Limb (tissue), 2 donors: ENCODE measurements at regions not wholly inside any gene's neighbourhood (a gene's known extent, or its start where the extent isn't known, plus 50 kb on each side); places are given as distances from the start of the nearest gene placed in this dataset.

Experiments
- DNase-seq, 2 donors: peaks; one replicate each; pipeline ENCODE4 v3.0.0-alpha.2; 2016; ENCODE audit errors: extremely low spot score in 2 of 2

DNA sequence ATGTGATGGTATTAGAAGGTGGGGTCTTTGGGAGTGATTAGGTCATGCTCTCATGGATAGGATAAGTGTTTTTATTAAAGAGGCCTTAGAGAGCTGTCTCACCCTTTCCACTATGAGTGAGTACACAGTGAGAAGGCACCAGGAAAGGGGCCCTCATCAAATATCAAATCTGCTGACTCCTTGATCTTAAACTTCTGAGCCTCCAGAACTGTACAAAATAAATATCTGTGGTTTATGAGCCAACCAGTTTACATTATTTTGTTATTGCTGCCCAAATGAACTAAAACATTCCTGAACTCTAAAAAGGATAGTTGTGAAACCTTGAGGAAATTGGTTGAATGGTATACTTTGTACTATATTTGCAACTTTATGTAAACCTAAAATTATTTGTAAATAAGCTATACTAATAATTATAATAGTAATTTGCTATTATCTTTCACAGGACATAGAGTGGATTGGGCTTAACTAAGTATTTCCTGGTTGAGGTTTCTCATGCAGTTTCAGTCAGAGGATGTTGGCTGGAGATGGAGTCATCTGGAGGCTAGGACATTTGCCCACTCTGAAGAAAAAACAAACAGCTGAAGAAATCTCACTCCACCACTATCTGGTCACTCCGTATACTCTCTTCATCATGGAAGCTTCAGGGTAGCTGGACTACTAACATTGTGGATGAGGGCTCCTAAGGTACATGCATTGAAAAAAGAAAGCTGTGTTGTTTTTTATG lies 1068.6 kb upstream of the CADM2 start:
- DNase-seq, result no peak

GRCh38 chr3:83890763-83891135 lies 1068.0 kb upstream of the CADM2 start:
- no peak for DNase-seq

DNA sequence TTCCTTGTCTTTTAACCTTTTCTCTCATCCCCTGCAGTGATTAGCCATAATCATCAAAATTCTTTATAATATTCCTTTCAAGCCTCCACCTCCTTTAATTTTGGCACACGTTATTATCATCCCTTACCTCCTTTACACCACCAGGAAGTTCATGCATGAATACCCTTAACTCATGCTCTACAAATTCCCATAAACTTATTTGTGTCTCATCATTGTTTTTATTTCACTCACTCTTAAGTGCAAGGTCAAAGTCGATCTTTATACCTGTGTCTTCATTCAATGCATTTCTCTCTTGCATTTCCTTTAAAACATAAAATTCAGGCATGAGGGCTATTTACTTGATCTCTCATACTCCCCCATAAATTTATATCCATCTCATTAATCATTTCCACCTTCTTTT lies 1064.6 kb upstream of the CADM2 start:
- no peak for DNase-seq

GRCh38 chr3:83895892-83896291 lies 1062.9 kb upstream of the CADM2 start:
- no peak for DNase-seq

DNA sequence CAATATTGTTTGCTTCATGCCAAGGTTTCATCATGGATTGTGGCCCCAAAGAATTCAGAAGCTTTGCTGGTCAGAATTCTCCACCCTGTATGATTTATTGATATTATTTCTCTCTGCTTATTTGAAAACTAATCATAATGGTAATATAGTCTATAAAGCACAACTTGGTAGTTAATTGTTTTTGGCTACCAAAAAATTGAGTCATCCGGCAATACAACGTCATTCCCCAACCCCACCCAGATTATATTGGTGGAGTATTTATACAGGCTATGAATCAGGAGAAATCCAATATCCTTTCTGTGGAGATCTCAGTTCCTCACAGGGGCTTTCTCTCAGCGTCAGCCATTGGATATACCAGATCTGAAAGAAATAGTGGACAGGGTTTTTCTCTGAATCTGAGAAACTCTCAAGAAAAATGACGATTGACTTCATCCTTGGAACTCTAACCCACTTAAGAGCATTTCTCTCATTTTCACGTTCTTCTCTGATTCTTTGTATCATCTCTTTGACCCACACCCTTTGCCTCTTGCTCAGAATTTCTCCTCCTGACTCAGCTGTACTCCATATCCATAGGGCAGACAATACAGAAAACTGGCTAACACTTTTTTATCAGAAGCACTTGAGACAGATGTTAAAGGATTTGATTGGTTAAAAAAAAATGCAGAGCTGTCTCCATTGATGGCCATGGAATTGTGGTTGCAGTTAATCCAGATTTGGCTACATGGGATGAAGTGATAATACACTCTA lies 1055.8 kb upstream of the CADM2 start:
- no peak for DNase-seq

- DNase-seq, result no peak
Observed at GRCh38 chr3:83913381-83913780, 1045.4 kb upstream of the CADM2 start.

DNA sequence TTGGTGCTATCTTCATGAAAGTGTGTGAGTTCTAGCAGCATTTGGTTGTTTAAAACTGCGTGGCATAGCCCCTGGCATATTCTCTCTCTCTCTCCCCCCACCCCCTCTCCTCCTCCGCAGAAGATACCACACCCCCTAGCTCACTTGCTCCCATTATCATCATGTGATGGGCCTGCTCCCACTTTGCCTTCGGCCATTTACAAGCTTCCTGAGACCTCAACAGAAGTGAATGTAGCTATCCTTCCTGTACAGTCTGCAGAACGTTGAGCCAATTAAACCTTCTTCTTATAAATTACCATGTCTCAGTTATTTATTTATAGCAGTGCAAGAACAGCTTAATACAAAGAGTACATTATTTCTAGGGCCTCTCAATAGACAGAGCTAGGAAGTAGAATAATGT lies 1032.5 kb upstream of the CADM2 start:
- DNase-seq, result no peak

DNA sequence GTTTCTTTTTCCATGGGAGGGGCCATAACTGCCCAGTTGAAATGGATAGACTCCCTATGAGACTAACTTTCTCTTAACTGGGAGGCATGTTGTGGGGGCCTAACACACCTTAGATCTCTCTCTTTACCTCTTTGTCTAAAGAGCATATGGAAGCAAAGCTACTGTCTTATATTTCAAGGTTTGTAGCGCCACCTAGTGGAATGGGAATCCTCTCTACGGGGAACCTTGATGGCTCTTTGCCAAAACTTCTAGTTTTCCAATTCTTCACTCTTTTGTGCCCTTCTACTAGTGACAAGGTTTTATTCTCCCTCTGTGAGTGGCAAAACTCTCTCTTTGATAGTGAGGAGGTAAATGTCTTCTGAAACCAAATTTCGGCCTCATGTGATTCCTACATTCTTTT lies 1030.4 kb upstream of the CADM2 start:
- DNase-seq, result no peak

- no peak for DNase-seq
Observed at GRCh38 chr3:83928903-83929302, 1029.9 kb upstream of the CADM2 start.

DNA sequence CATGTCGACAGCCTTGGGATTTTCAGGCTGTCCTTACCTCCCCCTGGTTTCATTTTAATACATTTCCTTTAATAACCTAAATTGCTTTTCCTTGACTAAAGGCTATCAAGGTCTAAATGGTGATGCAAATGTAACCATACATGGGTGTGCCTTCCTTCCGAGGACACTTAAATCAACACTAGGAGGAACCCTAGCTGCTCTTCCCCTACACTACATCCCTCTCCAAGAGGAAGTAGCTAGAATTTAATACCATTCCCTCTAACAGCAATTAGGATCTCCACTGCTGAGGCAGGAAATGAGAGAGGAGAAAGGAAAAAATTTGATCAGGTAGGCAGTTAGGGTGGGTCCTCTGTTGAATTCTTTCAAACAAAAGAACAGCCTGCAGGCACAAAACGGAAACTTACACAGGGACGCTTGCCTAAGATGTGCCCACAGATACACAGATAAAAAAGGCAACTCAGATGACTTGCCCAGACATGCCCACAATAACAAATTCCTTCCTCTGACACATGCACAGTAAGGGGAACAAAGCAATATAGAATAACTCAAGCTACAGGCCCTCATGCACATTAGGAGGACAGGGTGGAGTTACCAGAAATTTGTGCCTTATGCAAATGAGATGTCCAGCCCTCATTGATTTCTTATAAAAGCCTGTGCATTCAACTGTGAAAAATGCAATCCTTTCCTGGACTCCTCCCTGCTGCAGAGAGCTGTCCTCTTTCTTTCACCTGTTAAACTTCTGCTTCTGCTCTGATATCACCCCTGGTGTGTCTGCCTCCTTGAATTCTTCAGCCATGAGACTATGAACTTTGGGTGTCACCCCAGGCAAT lies 1024.4 kb upstream of the CADM2 start:
- DNase-seq, result no peak

GRCh38 chr3:83938491-83938890 lies 1020.3 kb upstream of the CADM2 start:
- no peak for DNase-seq

- DNase-seq, result no peak
Observed at GRCh38 chr3:83941990-83942745, 1016.6 kb upstream of the CADM2 start.

- DNase-seq, result no peak
Observed at GRCh38 chr3:83946049-83946448, 1012.7 kb upstream of the CADM2 start.

- DNase-seq, result no peak
Observed at GRCh38 chr3:83946554-83946953, 1012.2 kb upstream of the CADM2 start.

DNA sequence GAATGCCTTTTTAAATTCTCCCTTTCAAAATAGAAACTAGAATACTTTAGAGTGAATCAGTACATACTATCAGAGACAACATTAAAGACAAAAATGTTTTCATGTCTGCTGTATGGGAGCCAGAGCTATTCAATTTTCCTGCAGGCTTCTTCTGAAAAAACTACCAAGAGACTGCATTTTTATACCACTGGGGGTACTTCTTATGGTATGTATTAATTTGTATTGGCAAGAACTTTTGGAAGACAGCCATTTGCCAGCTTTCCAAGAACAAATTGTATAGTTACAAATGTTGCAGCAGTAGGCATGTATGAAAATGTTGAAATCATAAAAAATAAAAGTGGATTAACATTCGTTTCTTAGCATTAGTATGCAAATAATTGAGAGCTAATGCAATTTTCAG lies 1010.0 kb upstream of the CADM2 start:
- peak in 1 of 2 donors; percentile 5 for DNase-seq

DNA sequence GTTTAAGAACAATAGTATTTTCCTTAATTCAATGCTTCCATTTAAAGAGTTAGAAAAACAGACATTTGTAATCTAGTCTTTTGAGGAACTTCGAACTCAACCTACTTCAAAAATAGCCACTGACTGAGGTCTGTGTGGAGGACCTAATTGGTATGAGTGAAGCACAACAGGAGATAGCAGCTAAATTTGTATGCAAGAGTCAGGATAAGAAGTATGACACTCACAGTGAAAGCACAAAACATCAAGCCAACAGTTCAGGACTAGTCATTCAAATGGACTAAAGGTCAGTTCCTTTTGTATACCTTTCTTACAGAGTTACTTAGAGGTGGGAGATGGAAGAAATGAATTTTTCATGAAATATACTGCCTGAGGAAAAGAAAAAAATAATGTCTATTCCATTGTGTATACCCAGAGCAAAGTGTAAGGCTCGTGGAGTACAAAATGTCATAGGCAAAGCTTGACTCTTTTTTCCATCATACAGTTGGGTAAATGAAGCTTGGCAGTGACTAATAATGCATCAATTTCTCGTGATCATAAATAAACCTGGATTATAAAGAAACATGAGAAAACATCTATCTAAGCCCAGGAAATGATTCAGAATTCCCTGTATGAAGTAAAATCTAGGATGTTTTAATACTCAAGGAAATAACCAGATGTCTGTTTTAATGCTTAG lies 1005.2 kb upstream of the CADM2 start:
- no peak for DNase-seq

DNA sequence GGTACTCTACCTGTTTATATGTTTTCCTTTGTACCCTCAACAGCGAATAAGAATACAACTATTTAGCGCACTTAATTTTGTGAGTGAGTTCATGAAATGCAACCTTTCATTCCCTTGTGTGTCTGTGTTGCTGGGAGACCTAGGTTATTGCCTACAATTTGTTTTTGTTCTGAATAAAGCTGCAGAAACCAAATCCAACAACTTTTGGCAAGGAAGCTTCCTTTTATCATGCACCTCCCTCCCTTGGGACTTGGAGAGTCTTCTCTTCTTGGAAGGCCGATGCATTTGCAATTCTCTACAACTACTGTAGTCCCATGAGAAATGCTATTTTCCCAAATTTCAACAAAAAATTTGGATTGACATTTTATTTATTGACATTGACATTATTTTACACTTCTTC lies 1002.4 kb upstream of the CADM2 start:
- no peak for DNase-seq

GRCh38 chr3:83968356-83968755 lies 990.4 kb upstream of the CADM2 start:
- DNase-seq, result no peak

DNA sequence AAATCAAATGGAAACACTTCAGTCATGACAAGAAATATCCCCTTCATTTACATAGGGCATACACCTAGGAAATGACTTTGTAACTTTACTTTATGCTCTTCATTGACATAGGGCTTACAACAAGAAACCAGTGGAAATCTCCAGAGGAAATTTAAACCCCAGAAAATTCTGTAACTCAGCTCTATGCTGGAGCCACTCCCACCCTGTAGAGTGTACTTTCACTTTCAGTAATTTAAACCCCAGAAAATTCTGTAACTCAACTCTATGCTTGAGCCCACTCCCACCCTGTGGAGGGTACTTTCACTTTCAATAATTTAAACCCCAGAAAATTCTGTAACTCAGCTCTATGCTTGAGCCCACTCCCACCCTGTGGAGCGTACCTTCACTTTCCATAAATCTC lies 987.1 kb upstream of the CADM2 start:
- no peak for DNase-seq

DNA sequence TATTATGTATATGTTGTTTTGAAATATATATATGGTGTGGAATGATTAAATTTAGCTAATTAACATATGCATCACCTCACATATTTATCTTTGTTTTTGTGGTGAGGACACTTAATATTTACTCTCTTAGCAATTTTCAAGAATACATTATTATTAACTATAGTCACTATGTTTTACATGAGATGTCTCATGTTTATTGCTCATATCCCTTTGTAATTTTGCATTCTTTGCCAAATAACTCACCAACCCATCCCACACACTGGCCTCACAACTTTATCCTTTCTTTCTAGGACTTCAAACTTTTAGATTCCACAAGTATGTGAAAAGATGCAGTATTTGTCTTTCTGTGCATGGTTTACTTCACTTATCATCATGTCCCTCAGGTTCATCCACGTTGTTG lies 950.2 kb upstream of the CADM2 start:
- DNase-seq, result no peak

DNA sequence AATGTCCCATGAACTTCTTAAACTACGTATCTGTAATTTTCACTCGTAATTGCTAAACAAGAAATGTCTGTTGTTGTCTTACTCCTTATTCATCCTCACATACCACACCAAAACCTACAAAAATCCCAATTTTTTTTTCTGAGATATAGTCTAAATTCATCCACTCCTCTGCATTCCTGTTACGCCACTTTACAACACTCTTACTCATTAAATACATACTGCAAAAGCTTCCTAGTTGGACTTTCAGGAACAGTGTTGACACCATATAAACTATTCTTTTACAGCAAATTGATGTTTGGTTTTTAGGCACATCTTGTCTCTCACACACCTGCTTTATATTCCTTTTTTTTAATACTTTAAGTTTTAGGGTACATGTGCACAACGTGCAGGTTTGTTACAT lies 934.9 kb upstream of the CADM2 start:
- DNase-seq, result no peak
